ENCODE measurements at regions not wholly inside any gene's neighbourhood (a gene's known extent, or its start where the extent isn't known, plus 50 kb on each side); places are given as distances from the start of the nearest gene placed in this dataset.

DNA sequence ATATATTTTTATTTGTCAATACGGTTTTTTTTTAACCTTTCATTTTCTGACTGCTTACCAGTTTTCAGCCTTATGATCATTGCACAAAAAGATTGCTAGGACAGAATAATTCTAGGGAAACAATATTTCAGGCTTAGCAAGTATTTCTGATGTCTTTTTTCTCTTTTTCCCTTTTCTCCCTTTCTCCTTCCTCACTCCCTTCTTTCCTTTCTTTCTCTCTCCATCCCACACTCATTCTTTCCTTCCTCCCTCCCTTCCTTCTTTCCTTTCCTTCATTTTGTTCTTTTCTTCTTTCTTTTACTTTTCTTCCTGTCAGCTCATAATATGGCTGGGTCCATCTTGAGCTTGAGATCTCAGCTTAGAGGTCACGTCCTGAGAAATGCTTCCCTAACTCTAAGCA lies 601.4 kb upstream of the NOVA1 start:
- no peak overlapping the region for H3K9ac ChIP-seq (ENCODE audit: control insufficient read depth, extremely low read depth, insufficient read depth, low read length)
- H2AFZ ChIP-seq (ENCODE audit: control insufficient read depth, low read length), result no peak overlapping the region
- H3K27ac ChIP-seq (ENCODE audit: control insufficient read depth, insufficient read depth, low read length), result no peak overlapping the region
- no peak overlapping the region for H3K4me2 ChIP-seq (ENCODE audit: control insufficient read depth, extremely low read depth, insufficient read depth, low read depth, low read length)
- no peaks in the 10 kb centered on the region for H3K9me3 ChIP-seq (ENCODE audit: control insufficient read depth, low read depth, low read length)
- H3K4me1 ChIP-seq (ENCODE audit: control insufficient read depth, extremely low read depth, insufficient read depth, low read length), result no peaks in the 10 kb centered on the region
- no peak overlapping the region for H3K4me3 ChIP-seq (ENCODE audit: control insufficient read depth in 2 of 3, extremely low read depth in 1 of 3, insufficient read depth in 2 of 3, low read depth in 1 of 3, low read length in 3 of 3)
- DNase-seq (ENCODE audit: low read depth, low spot score) (no peak), FAIRE-seq (no peak)
- H3K27me3 ChIP-seq (ENCODE audit: control insufficient read depth, extremely low read depth, insufficient read depth, low read length), result no peaks in the 10 kb centered on the region
- H3K9me1 ChIP-seq (ENCODE audit: control insufficient read depth, extremely low read depth, insufficient read depth, low read length), result no peaks in the 10 kb centered on the region
- H4K20me1 ChIP-seq (ENCODE audit: control insufficient read depth, extremely low read depth, insufficient read depth, low read length), result no peaks in the 10 kb centered on the region
- dilution Hi-C loops (cut with MboI; ENCODE audit: extremely low pct_ligation_motif_present, low sequenced_read_pairs), result no loop called here
- H3K36me3 ChIP-seq (ENCODE audit: control insufficient read depth in 2 of 2, extremely low read depth in 1 of 2, insufficient read depth in 2 of 2, low read length in 2 of 2), result no peaks in the 10 kb centered on the region
- no peaks in the 10 kb centered on the region for H3K79me2 ChIP-seq (ENCODE audit: control insufficient read depth, insufficient read depth, low read length)
- TF ChIP-seq, protein P1, sequence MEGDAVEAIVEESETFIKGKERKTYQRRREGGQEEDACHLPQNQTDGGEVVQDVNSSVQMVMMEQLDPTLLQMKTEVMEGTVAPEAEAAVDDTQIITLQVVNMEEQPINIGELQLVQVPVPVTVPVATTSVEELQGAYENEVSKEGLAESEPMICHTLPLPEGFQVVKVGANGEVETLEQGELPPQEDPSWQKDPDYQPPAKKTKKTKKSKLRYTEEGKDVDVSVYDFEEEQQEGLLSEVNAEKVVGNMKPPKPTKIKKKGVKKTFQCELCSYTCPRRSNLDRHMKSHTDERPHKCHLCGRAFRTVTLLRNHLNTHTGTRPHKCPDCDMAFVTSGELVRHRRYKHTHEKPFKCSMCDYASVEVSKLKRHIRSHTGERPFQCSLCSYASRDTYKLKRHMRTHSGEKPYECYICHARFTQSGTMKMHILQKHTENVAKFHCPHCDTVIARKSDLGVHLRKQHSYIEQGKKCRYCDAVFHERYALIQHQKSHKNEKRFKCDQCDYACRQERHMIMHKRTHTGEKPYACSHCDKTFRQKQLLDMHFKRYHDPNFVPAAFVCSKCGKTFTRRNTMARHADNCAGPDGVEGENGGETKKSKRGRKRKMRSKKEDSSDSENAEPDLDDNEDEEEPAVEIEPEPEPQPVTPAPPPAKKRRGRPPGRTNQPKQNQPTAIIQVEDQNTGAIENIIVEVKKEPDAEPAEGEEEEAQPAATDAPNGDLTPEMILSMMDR (optimal IDR thresholded peaks at IDR 0.05 in 1 of 3, IDR thresholded peaks at IDR 0.05 in 1 of 3, conservative IDR thresholded peaks at IDR 0.05 in 1 of 3; ENCODE audit: extremely low read depth in 1 of 3, insufficient read depth in 2 of 3, low read length in 3 of 3), result no peak

- no peak overlapping the region for H3K4me2 ChIP-seq (ENCODE audit: control insufficient read depth, extremely low read depth, insufficient read depth, low read depth, low read length)
- H2AFZ ChIP-seq (ENCODE audit: control insufficient read depth, low read length), result no peak overlapping the region
- no peaks in the 10 kb centered on the region for H3K27me3 ChIP-seq (ENCODE audit: control insufficient read depth, extremely low read depth, insufficient read depth, low read length)
- dilution Hi-C loops (cut with MboI; ENCODE audit: extremely low pct_ligation_motif_present, low sequenced_read_pairs), result no loop called here
- no peak overlapping the region for H3K9ac ChIP-seq (ENCODE audit: control insufficient read depth, extremely low read depth, insufficient read depth, low read length)
- no peaks in the 10 kb centered on the region for H3K36me3 ChIP-seq (ENCODE audit: control insufficient read depth in 2 of 2, extremely low read depth in 1 of 2, insufficient read depth in 2 of 2, low read length in 2 of 2)
- H3K27ac ChIP-seq (ENCODE audit: control insufficient read depth, insufficient read depth, low read length), result no peak overlapping the region
- H3K4me3 ChIP-seq (ENCODE audit: control insufficient read depth in 2 of 3, extremely low read depth in 1 of 3, insufficient read depth in 2 of 3, low read depth in 1 of 3, low read length in 3 of 3), result no peak overlapping the region
- no peaks in the 10 kb centered on the region for H4K20me1 ChIP-seq (ENCODE audit: control insufficient read depth, extremely low read depth, insufficient read depth, low read length)
- H3K9me1 ChIP-seq (ENCODE audit: control insufficient read depth, extremely low read depth, insufficient read depth, low read length), result no peaks in the 10 kb centered on the region
- no peak for FAIRE-seq
- no peaks in the 10 kb centered on the region for H3K4me1 ChIP-seq (ENCODE audit: control insufficient read depth, extremely low read depth, insufficient read depth, low read length)
- no peaks in the 10 kb centered on the region for H3K9me3 ChIP-seq (ENCODE audit: control insufficient read depth, low read depth, low read length)
- TF ChIP-seq, protein P1 (optimal IDR thresholded peaks at IDR 0.05 in 1 of 3, IDR thresholded peaks at IDR 0.05 in 1 of 3, conservative IDR thresholded peaks at IDR 0.05 in 1 of 3; ENCODE audit: extremely low read depth in 1 of 3, insufficient read depth in 2 of 3, low read length in 3 of 3), result no peak
- no peak for TF ChIP-seq EZH2 (IDR thresholded peaks at IDR 0.05; ENCODE audit: low read length)
- no peaks in the 10 kb centered on the region for H3K79me2 ChIP-seq (ENCODE audit: control insufficient read depth, insufficient read depth, low read length)
- no peak for DNase-seq (ENCODE audit: low read depth, low spot score)
Measured at GRCh38 chr14:27205036-27205435, 607.2 kb upstream of the NOVA1 start.

Measured in keratinocyte (primary cell).